ENCODE measurements at regions not wholly inside any gene's neighbourhood (a gene's known extent, or its start where the extent isn't known, plus 50 kb on each side); places are given as distances from the start of the nearest gene placed in this dataset.

DNA sequence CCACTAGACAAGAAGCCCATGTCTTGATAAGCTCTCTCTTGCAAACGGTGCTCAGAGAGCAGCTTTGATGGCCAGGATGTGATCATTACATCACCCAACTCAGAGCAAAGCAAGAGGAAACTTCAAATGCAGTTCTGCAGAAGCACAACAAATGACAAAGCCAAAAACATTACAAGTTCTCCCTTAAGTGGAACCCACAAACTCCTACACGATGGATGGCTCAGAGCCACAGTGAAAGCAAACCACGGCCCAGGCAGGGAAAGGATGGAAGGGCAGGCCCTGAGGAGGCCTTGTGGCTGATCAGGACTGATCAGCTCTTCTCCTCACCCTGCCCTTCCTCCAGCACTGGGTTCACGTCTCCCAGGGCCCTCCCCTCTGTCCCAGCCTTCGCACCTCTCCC, 326.4 kb downstream of the EIPR1 start:
- TF ChIP-seq, protein P1, sequence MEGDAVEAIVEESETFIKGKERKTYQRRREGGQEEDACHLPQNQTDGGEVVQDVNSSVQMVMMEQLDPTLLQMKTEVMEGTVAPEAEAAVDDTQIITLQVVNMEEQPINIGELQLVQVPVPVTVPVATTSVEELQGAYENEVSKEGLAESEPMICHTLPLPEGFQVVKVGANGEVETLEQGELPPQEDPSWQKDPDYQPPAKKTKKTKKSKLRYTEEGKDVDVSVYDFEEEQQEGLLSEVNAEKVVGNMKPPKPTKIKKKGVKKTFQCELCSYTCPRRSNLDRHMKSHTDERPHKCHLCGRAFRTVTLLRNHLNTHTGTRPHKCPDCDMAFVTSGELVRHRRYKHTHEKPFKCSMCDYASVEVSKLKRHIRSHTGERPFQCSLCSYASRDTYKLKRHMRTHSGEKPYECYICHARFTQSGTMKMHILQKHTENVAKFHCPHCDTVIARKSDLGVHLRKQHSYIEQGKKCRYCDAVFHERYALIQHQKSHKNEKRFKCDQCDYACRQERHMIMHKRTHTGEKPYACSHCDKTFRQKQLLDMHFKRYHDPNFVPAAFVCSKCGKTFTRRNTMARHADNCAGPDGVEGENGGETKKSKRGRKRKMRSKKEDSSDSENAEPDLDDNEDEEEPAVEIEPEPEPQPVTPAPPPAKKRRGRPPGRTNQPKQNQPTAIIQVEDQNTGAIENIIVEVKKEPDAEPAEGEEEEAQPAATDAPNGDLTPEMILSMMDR (IDR thresholded peaks at IDR 0.05): no peak
- DNase-seq (ENCODE audit: low spot score): no peak
- ATAC-seq (ENCODE audit: low FRiP score): no peak

DNA sequence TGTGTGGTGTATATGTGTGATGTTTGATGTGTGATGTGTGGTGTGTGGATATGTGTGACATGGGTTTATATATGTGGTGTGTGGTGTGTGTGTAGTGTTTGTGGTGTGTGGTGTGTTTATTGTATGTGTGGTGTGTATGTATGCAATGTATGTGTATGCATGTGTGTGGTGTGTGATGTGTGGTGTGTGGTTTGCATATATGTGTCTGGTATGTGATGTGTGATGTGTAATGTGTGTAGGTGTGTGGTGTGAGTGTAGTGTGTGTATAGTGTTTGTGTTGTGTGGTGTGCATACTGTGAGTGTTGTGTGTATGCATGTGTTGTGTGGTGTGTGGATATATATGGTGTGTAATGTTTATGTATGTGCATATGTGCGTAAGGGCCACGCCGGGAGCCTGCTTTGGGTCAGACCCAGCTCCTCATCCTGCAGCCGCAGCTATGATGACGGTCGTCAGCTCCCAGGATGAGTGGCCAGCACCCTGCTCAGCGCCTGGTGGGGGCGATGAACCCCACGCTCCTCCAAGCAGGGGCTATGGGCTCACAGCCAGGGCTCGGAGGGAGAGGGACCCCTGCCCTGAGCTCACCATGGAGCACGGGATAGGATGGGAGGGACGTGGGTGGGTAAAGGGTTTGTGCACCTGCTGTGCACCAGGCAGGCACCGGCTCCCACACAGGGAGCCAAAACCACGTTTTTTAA, 331.3 kb downstream of the EIPR1 start:
- ATAC-seq (ENCODE audit: low FRiP score): no peak
- TF ChIP-seq, protein P1 (IDR thresholded peaks at IDR 0.05): no peak
- no peak for DNase-seq (ENCODE audit: low spot score)

DNA sequence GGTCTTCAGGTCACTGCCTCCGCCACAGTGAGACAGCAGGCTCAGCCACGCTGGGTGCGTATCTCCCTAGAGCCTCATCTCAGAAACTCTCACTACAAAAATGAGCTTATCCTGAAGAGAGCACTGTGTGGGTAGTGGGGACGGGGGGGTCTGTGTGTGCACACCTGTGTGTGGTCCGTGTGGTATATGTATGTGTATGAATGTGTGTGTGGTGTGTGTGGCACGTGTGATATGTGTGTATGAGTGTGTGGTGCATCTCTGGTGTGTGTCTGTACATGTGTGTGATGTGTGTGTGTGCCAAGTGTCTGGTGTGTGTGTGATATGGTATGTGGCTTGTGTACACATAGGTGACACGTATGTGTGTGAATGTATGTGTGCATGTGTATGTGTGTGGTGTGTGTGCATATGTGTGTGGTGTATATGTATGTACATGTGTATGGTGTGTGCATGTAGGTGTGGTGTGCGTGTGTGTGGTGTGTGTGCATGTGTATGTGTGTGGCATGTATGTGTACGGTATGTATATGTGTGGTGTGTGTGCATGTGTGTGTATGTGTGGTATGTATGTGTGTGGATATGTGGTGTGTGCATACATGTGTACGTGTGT, 332.2 kb downstream of the EIPR1 start:
- ATAC-seq (ENCODE audit: low FRiP score): no peak
- DNase-seq (ENCODE audit: low spot score): no peak
- TF ChIP-seq, protein P1 (IDR thresholded peaks at IDR 0.05): no peak

DNA sequence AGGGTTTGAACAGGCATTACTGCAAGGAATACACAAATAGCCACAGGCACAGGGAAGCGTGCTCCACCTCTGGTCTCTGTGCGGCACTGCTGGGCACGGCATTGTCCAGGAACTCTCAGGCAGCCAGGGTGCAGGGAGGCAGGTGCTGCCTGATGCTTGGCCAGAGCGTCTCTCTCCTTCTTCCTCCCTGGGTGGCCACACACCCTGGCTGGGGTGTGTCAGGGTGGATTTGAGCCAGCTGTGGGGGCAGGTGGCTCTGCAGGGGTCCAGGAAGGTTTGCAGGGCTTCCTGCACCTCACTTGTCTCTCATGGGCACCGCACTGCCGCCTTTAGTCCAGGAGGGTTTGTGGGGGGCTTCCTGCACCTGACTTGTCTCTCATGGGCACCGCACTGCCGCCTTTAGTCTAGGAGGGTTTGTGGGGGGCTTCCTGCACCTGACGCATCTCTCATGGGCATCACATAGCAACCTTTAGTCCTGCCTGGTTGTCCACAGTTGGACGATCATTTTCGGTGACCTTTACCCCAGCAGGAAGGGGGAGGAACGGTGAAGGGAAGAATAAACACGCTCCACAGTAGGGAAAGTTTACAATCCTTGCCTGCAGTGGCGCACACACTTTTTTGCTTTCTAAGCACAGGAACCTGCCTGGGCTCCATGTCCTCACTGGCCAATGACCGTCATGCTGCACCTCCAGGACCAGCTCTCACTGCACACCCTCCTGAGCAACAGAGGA, 332.9 kb downstream of the EIPR1 start:
- TF ChIP-seq, protein P1 (IDR thresholded peaks at IDR 0.05): no peak
- no peak for DNase-seq (ENCODE audit: low spot score)
- no peak for ATAC-seq (ENCODE audit: low FRiP score)

DNA sequence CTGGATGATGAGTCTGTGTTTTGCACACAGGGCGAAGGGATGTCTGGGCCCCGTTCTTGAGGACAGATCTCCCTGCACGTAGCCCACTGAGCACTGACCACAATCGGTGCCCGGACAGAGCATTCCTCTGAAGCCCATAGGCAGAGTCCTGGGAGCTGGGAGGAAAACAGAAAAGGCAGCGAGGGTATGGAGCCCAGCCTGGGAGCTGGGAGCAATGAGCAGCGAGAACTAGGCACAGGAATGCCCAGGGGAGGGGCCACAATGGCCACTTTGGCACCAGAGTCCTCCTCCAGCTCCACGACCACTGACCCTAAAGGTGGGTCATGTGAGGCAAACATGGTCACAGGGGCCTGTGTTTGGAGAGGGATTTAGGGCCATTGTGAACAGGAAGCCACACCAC, 333.9 kb downstream of the EIPR1 start:
- TF ChIP-seq, protein P1 (IDR thresholded peaks at IDR 0.05): no peak
- DNase-seq (ENCODE audit: low spot score) (no peak), ATAC-seq (ENCODE audit: low FRiP score) (no peak)

DNA sequence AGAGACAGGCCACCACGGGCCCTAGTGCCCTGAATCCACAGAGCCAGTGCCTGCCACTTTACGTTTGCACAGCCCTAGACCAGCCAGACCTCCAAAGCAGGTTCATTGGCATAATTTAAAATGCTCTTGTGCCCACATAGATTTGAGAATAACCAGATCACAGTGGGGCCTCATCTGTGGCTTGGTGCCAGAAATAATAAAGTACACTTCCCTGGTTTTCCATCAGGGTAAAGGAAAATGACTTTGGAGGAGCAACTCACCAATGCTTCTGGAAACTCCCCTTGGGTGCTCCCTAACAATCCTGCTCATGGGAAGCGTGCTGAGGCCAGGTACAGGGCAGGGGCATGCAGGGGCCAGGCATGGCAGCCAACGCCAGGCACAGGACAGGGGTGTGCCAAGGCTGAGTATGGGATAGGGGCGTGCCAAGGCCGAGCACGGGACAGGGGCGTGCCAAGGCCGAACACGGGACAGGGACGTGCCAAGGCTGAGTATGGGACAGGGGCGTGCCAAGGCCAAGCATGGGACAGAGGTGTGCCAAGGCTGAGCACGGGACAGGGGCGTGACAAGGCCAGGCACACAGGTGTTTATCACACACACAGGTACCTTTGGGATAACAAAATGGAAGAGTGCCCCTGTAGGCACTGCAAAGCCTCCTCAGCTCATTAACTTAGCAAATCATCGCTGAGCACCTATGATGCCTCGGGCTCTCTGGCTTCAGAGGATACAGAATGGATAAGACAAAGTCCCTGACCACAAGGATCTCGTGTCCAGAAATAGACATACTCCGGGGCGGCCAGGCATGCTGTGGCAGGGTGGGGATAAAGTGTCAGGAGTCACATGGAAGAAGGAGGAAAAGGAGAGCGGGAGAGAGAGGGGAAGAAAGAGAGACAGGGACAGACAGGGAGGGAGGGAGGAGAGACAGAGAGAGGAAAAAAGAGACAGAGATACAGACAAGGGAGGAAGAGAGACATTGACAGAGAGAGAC, 334.7 kb downstream of the EIPR1 start:
- ATAC-seq (ENCODE audit: low FRiP score) (no peak), DNase-seq (ENCODE audit: low spot score) (no peak)
- TF ChIP-seq, protein P1 (IDR thresholded peaks at IDR 0.05): no peak
